Thyroid gland (tissue), 4 donors: ENCODE measurements at regions not wholly inside any gene's neighbourhood (a gene's known extent, or its start where the extent isn't known, plus 50 kb on each side); places are given as distances from the start of the nearest gene placed in this dataset.
"Not testable (repeated sequence)": the region's sequence is repeated elsewhere in the genome, so short reads cannot be mapped to it uniquely, and the experiment has no call there.

Experiments
- DNase-seq, 2 donors: peaks; one replicate each; pipeline ENCODE4 v3.0.0-alpha.2; 2019
- H3K27ac ChIP-seq, 3 donors: fragments of 200-600 bp; sonication (generic); 1 replicate in 2 of 3; 2 replicates in 1 of 3; pipeline ENCODE4 v1.5.1; 2016 to 2019; ENCODE audit warnings: mild to moderate bottlenecking in 1 of 3, moderate library complexity in 1 of 3
- H3K27me3 ChIP-seq: fragments of 200-600 bp; sonication (generic); one replicate; pipeline ENCODE4 v1.5.1; 2019
- H3K36me3 ChIP-seq, 2 donors: fragments of 200-600 bp; sonication (generic); one replicate each; pipeline ENCODE4 v1.5.1; 2016 to 2019
- H3K4me1 ChIP-seq, 2 donors: fragments of 200-600 bp; sonication (generic); one replicate each; pipeline ENCODE4 v1.5.1; 2017 to 2019
- H3K4me3 ChIP-seq, 3 donors: fragments of 200-600 bp; sonication (generic); replicated peaks in 1 of 3; 1 replicate in 2 of 3; 2 replicates in 1 of 3; pipeline ENCODE4 v1.5.1; 2016; ENCODE audit warnings: mild to moderate bottlenecking in 1 of 3
- H3K9me3 ChIP-seq: fragments of 200-600 bp; sonication (generic); one replicate; pipeline ENCODE4 v1.5.1; 2017
- POLR2A ChIP-seq, 2 donors: fragments of 450-650 bp; IDR thresholded peaks; one replicate each; pipeline ENCODE4 v1.6.1; 2017; ENCODE audit warnings: antibody characterized with exemption in 2 of 2, mild to moderate bottlenecking in 2 of 2, moderate library complexity in 1 of 2
- WGBS, 2 donors: methylation state at CpG; one replicate each; pipeline ENCODE4 v1.1.5; 2017; 5-methylcytosine and 5-hydroxymethylcytosine counted together
- intact Hi-C: fragments of 100-400 bp; cut with DNase I; formaldehyde crosslinking; loops from one replicate; pipeline ENCODE4 v1.15.1; 2023
- TF ChIP-seq, protein P1 (sequence below), 6 experiments: fragments of 200-600 bp in 3 of 6; fragments of 450-650 bp in 3 of 6; sonication (generic) in 3 of 6; IDR thresholded peaks; one replicate each; pipeline ENCODE4 v1.5.1; 2016 to 2019; ENCODE audit warnings: antibody characterized with exemption in 6 of 6, mild to moderate bottlenecking in 2 of 6, inconsistent platforms in 1 of 6, moderate library complexity in 1 of 6

DNA sequence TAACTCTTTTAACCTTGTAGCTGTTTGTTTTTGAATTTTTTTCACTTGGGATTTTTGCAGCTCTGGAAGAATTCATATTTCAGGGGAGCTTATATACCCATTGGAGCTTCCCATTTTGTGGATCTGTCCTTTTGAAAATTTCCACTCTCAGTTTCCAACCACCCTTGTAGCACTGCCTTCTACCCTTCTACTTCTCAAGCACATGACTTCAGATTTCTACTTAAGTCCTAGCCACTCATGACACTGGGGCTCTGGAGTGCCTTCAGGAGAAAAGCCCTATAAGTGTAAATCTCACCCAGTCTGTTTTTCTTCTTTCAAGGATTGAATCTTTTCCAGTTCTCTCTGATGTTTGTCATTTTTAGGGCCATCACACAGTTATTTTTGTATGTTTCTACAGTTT lies 283.7 kb upstream of the KCNH7 start:
- no peaks in the 10 kb centered on the region for H3K9me3 ChIP-seq
- no peaks in the 10 kb centered on the region for H3K27me3 ChIP-seq
- no peaks in the 10 kb centered on the region for H3K4me1 ChIP-seq
- TF ChIP-seq POLR2A (IDR thresholded peaks at IDR 0.05) = no peak
- TF ChIP-seq, protein P1, sequence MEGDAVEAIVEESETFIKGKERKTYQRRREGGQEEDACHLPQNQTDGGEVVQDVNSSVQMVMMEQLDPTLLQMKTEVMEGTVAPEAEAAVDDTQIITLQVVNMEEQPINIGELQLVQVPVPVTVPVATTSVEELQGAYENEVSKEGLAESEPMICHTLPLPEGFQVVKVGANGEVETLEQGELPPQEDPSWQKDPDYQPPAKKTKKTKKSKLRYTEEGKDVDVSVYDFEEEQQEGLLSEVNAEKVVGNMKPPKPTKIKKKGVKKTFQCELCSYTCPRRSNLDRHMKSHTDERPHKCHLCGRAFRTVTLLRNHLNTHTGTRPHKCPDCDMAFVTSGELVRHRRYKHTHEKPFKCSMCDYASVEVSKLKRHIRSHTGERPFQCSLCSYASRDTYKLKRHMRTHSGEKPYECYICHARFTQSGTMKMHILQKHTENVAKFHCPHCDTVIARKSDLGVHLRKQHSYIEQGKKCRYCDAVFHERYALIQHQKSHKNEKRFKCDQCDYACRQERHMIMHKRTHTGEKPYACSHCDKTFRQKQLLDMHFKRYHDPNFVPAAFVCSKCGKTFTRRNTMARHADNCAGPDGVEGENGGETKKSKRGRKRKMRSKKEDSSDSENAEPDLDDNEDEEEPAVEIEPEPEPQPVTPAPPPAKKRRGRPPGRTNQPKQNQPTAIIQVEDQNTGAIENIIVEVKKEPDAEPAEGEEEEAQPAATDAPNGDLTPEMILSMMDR (IDR thresholded peaks at IDR 0.05) = no peak
- no peak for DNase-seq
- intact Hi-C loops = no loop called here
- H3K4me3 ChIP-seq = no peak overlapping the region
- H3K27ac ChIP-seq = no peak overlapping the region
- H3K36me3 ChIP-seq = no peaks in the 10 kb centered on the region

DNA sequence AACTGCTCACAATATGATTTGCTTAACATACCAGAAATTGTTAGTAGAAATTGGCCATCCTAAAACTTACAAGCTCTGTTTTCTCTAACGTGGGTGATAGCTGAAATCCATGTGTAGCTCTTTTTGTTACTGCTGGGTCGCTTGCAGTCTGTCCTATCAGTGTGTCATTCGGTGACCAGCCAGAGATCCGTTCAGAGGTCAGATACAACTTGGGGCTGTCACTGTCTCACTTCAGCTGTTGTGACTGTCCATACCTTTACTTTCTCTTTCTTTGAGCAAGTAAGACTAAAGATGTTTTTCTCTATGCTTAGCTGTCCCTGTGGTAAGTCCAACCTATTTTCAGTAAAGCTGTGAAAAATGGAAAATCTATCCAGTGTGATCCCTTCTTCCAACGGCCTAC lies 282.9 kb upstream of the KCNH7 start:
- no peaks in the 10 kb centered on the region for H3K36me3 ChIP-seq
- H3K4me1 ChIP-seq = no peaks in the 10 kb centered on the region
- no peak for TF ChIP-seq POLR2A (IDR thresholded peaks at IDR 0.05)
- TF ChIP-seq, protein P1 (IDR thresholded peaks at IDR 0.05) = no peak
- intact Hi-C loops = no loop called here
- no peak for DNase-seq
- no peaks in the 10 kb centered on the region for H3K9me3 ChIP-seq
- no peak overlapping the region for H3K4me3 ChIP-seq
- 46 to 47% methylated on average over 5 of the region's 5 CpGs for WGBS, 2 donors
- no peaks in the 10 kb centered on the region for H3K27me3 ChIP-seq
- H3K27ac ChIP-seq = no peak overlapping the region

DNA sequence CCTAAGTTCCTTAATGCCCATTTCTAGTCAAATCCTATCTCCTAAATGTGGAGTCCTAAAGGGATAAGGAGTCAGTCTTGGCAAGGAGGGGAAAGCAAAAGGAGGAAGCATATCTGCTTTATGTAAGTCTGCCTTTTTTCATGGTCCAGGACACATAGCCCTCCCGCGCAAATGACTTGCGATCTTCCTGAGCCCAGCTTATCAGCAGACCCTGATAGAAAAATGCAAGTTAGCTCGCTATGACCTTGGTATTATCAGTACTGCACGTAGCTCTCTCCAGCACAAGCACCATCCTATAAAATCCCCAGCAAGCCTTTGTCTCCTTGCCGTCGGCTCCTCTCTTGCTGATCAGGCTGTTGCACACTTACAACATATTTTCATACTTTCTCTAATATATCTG lies 281.4 kb upstream of the KCNH7 start:
- H3K4me1 ChIP-seq = no peaks in the 10 kb centered on the region
- whole genome bisulfite sequencing, 2 donors = 73 to 80% methylated on average over 7 of the region's 7 CpGs
- no peak for DNase-seq
- no peak overlapping the region for H3K27ac ChIP-seq
- intact Hi-C loops = no loop called here
- no peaks in the 10 kb centered on the region for H3K36me3 ChIP-seq
- no peaks in the 10 kb centered on the region for H3K9me3 ChIP-seq
- H3K4me3 ChIP-seq = no peak overlapping the region
- TF ChIP-seq, protein P1 (IDR thresholded peaks at IDR 0.05) = no peak
- TF ChIP-seq POLR2A (IDR thresholded peaks at IDR 0.05) = no peak
- H3K27me3 ChIP-seq = no peaks in the 10 kb centered on the region

DNA sequence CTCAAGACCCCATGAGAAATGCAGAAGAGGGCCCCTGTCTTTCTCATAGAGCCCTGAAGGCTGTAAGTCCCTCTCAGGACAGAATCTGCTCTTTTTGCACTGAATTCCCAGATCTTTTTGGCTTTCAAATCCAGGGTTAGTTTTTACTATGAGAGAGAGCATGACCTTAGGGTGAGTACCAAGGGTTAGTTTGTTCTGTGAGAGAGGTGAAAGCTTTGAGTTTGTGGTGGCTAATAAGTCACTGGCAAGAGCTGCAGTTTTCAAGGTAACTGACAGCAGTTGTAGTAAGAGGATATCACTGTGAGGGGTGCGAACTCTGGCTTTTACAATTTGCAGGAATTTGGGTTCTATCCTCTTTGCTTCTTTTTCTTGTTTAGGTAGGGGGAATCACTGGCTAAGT lies 248.4 kb upstream of the KCNH7 start:
- 83 to 100% methylated on average over 1 of the region's 1 CpG for WGBS, 2 donors

DNA sequence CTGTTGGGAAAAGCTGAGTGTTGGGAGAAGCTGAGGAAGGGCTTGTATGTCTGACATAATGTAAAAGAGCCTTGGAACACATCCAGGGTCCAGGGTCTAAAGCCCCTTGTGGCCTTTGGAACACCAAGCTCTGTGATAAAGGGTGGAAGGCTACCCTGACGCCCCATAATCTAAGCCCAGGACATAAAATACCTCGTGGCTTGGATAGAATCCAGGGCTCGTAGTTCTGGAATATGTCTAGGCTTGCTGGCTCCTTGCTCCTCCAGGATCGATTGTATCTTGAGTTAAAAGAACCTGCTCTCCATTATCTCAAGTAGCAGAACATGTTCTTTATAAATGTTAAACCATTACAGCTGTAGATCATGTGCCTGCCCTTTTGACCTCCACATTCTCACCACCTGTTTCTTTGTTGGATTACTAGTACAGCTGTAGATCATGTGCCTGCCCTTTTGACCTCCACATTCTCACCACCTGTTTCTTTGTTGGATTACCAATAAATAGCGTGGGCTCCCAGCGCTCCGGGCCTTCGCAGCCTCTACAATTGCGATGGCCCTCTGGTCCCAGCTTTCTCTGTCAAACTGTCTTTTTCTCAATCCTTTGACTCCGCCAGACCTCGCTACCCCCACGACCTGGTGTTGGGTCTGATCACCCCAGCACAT lies 246.9 kb upstream of the KCNH7 start:
- H3K36me3 ChIP-seq, H3K27ac ChIP-seq, H3K4me1 ChIP-seq, DNase-seq, H3K27me3 ChIP-seq, H3K9me3 ChIP-seq, intact Hi-C loops, H3K4me3 ChIP-seq: not testable (repeated sequence)
- 79 to 84% methylated on average over 12 of the region's 12 CpGs for WGBS, 2 donors

More for the DNA sequence above, 248.4 kb upstream of the KCNH7 start:
- Histone ChIP-seq H3K4me1 (no peaks in the 10 kb centered on the region), H3K27me3 (no peaks in the 10 kb centered on the region), H3K36me3 (no peaks in the 10 kb centered on the region), H3K9me3 (no peaks in the 10 kb centered on the region), H3K27ac (no peak overlapping the region), H3K4me3 (no peak overlapping the region)
- no peak for DNase-seq
- intact Hi-C loops = no loop called here
- TF ChIP-seq POLR2A (IDR thresholded peaks at IDR 0.05) = no peak
- TF ChIP-seq, protein P1 (IDR thresholded peaks at IDR 0.05) = no peak

DNA sequence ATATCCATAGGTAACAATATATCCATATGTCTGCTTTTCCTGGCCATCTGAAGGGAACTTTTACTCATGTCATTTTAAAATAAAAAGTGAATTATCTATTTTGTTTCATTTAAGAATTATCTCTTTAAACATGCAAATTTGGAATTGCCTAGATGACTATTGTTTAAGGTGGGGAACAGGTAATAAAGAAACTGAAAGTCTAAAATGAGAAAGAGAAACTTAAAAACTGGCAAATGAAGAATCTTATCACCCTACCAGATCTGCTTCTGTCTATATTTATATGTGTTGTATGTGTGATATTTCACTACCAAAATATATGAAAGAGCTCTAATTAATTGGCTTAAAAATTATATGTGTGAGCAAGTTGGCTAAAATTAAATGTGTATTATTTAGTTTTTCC lies 243.2 kb upstream of the KCNH7 start:
- H3K4me3 ChIP-seq = no peak overlapping the region
- H3K9me3 ChIP-seq = no peaks in the 10 kb centered on the region
- TF ChIP-seq, protein P1 (IDR thresholded peaks at IDR 0.05) = no peak
- TF ChIP-seq POLR2A (IDR thresholded peaks at IDR 0.05) = no peak
- no peaks in the 10 kb centered on the region for H3K36me3 ChIP-seq
- H3K4me1 ChIP-seq = no peaks in the 10 kb centered on the region
- intact Hi-C loops = no loop called here
- DNase-seq = no peak
- H3K27ac ChIP-seq = no peak overlapping the region
- no peaks in the 10 kb centered on the region for H3K27me3 ChIP-seq
